Adrenal gland (tissue), 9 donors: ENCODE measurements at regions not wholly inside any gene's neighbourhood (a gene's known extent, or its start where the extent isn't known, plus 50 kb on each side); places are given as distances from the start of the nearest gene placed in this dataset.

ENCODE experiments used
- DNase-seq, 7 donors: peaks; one replicate each; pipeline ENCODE4 v3.0.0-alpha.2; 2019 to 2020
- H3K27ac ChIP-seq, 5 donors: fragments of 200-600 bp; sonication (generic) in 4 of 5; 1 replicate in 3 of 5; 2 replicates in 2 of 5; pipeline versions ENCODE4 v1.5.1 to v1.8.0; 2016 to 2020; ENCODE audit warnings: mild to moderate bottlenecking in 1 of 5
- H3K27me3 ChIP-seq: fragments of 200-600 bp; 2 replicates; pipeline ENCODE4 v1.8.0; 2021
- H3K36me3 ChIP-seq, 2 donors: fragments of 200-600 bp; replicated peaks in 1 of 2; 1 replicate in 1 of 2; 2 replicates in 1 of 2; pipeline versions ENCODE4 v1.5.1 to v1.8.0; 2018 to 2022
- H3K4me1 ChIP-seq, 2 donors: fragments of 200-600 bp; replicated peaks in 1 of 2; 1 replicate in 1 of 2; 2 replicates in 1 of 2; pipeline versions ENCODE4 v1.5.1 to v1.8.0; 2018 to 2021
- H3K4me3 ChIP-seq, 4 donors: fragments of 200-600 bp; sonication (generic) in 3 of 4; one replicate each; pipeline ENCODE4 v1.5.1; 2016 to 2018
- H3K9me3 ChIP-seq, 3 donors: fragments of 200-600 bp; sonication (generic) in 1 of 3; replicated peaks in 1 of 3; 1 replicate in 2 of 3; 2 replicates in 1 of 3; pipeline versions ENCODE4 v1.5.1 to v1.8.0; 2016 to 2021
- POLR2A ChIP-seq, 2 donors: fragments of 450-650 bp; IDR thresholded peaks; one replicate each; pipeline ENCODE4 v1.6.1; 2017; ENCODE audit warnings: antibody characterized with exemption in 2 of 2, mild to moderate bottlenecking in 2 of 2, moderate library complexity in 1 of 2
- WGBS, 4 donors: extraction: QIAGEN DNeasy Blood & Tissue Kit in 2 of 4; methylation state at CpG; one replicate each; pipeline versions ENCODE4 v1.1.5 to v1.1.7; 2013 to 2017; 5-methylcytosine and 5-hydroxymethylcytosine counted together
- intact Hi-C, 2 donors: fragments of 100-400 bp; cut with DNase I; formaldehyde crosslinking; loops; one replicate each; pipeline versions ENCODE4 v1.14.1 to v1.15.0; 2022 to 2023
- TF ChIP-seq, protein P1 (sequence below), 6 experiments: fragments of 450-650 bp in 4 of 6; fragments of 200-600 bp in 2 of 6; sonication (generic) in 1 of 6; IDR thresholded peaks; 1 replicate in 5 of 6; 2 replicates in 1 of 6; pipeline versions ENCODE4 v1.5.1 to v1.8.0; 2016 to 2021; ENCODE audit warnings: antibody characterized with exemption in 6 of 6, mild to moderate bottlenecking in 2 of 6, moderate library complexity in 1 of 6
- donor health status: healthy with polysubstance abuse.
- donor health status: Bipolar disorder and iron deficiency.
- donor health status: DM: yes; HTN: yes; CAD: no.
- donor health status: DM: no; HTN: no; CAD: no.
- donor health status: DM: no; HTN: no; CAD: no.

- H3K27me3 ChIP-seq, result no peaks in the 10 kb centered on the region
- WGBS, 4 donors, result 77 to 93% (median 83%) methylated on average over 7 to 27 of the region's 27 CpGs
- H3K4me3 ChIP-seq, result no peak overlapping the region
- H3K36me3 ChIP-seq, result no peaks in the 10 kb centered on the region
- intact Hi-C loops, result no loop called here
- no peak overlapping the region for H3K27ac ChIP-seq
- TF ChIP-seq, protein P1, sequence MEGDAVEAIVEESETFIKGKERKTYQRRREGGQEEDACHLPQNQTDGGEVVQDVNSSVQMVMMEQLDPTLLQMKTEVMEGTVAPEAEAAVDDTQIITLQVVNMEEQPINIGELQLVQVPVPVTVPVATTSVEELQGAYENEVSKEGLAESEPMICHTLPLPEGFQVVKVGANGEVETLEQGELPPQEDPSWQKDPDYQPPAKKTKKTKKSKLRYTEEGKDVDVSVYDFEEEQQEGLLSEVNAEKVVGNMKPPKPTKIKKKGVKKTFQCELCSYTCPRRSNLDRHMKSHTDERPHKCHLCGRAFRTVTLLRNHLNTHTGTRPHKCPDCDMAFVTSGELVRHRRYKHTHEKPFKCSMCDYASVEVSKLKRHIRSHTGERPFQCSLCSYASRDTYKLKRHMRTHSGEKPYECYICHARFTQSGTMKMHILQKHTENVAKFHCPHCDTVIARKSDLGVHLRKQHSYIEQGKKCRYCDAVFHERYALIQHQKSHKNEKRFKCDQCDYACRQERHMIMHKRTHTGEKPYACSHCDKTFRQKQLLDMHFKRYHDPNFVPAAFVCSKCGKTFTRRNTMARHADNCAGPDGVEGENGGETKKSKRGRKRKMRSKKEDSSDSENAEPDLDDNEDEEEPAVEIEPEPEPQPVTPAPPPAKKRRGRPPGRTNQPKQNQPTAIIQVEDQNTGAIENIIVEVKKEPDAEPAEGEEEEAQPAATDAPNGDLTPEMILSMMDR (IDR thresholded peaks at IDR 0.05), result no peak
- TF ChIP-seq POLR2A (IDR thresholded peaks at IDR 0.05), result no peak
- H3K4me1 ChIP-seq, result no peaks in the 10 kb centered on the region
- DNase-seq, result no peak
- no peaks in the 10 kb centered on the region for H3K9me3 ChIP-seq
Measured at GRCh38 chr7:157483515-157483914, 146.7 kb downstream of the DNAJB6 start.

GRCh38 chr7:157483971-157484410 lies 147.2 kb downstream of the DNAJB6 start:
- Histone ChIP-seq H3K9me3 (no peaks in the 10 kb centered on the region), H3K4me3 (no peak overlapping the region), H3K27ac (no peak overlapping the region), H3K4me1 (no peaks in the 10 kb centered on the region), H3K36me3 (no peaks in the 10 kb centered on the region), H3K27me3 (no peaks in the 10 kb centered on the region)
- intact Hi-C loops, result no loop called here
- 82 to 88% (median 84%) methylated on average over 4 to 11 of the region's 11 CpGs for WGBS, 4 donors
- DNase-seq, result no peak
- TF ChIP-seq, protein P1 (IDR thresholded peaks at IDR 0.05), result no peak
- TF ChIP-seq POLR2A (IDR thresholded peaks at IDR 0.05), result no peak

GRCh38 chr7:157484411-157485081 lies 147.7 kb downstream of the DNAJB6 start:
- no peaks in the 10 kb centered on the region for H3K4me1 ChIP-seq
- TF ChIP-seq, protein P1 (IDR thresholded peaks at IDR 0.05), result no peak
- no peak for TF ChIP-seq POLR2A (IDR thresholded peaks at IDR 0.05)
- H3K27me3 ChIP-seq, result no peaks in the 10 kb centered on the region
- no peak overlapping the region for H3K4me3 ChIP-seq
- no peak overlapping the region for H3K27ac ChIP-seq
- WGBS, 4 donors, result 79 to 92% (median 81%) methylated on average over 16 to 28 of the region's 28 CpGs
- no peaks in the 10 kb centered on the region for H3K9me3 ChIP-seq
- H3K36me3 ChIP-seq, result no peaks in the 10 kb centered on the region
- intact Hi-C loops, result no loop called here
- DNase-seq, result no peak

- Histone ChIP-seq H3K4me3 (no peak overlapping the region), H3K27ac (no peak overlapping the region), H3K4me1 (no peaks in the 10 kb centered on the region), H3K36me3 (no peaks in the 10 kb centered on the region), H3K27me3 (no peaks in the 10 kb centered on the region), H3K9me3 (no peaks in the 10 kb centered on the region)
- whole genome bisulfite sequencing, 4 donors, result 69 to 76% (median 75%) methylated on average over 9 to 12 of the region's 12 CpGs
- intact Hi-C loops, result no loop called here
- peak in 1 of 7 donors; percentile 9 for DNase-seq
- no peak for TF ChIP-seq POLR2A (IDR thresholded peaks at IDR 0.05)
- TF ChIP-seq, protein P1 (IDR thresholded peaks at IDR 0.05), result no peak
Measured at GRCh38 chr7:157485361-157485831, 148.6 kb downstream of the DNAJB6 start.
